ENCODE measurements at regions not wholly inside any gene's neighbourhood (a gene's known extent, or its start where the extent isn't known, plus 50 kb on each side); places are given as distances from the start of the nearest gene placed in this dataset.

DNA sequence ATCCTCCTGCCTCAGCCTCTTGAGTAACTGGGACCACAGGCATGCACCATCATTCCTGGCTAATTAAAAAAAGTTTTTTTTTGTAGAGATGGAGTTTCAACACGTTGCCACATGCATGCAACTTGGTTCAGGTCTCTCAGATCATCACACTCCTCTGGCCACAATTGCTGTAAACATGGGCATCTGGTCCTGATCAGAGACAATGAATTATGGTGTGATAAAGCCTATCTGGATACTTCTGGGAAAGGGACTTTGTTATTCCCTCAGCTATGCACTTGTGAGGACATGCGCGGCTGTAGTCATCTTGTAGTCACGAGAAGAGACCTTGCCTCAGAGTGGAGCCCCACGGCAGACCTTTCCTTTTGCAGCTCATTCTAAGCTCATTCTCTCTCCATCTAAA lies 210.9 kb upstream of the ZFP64 start:
- H3K4me1 ChIP-seq (ENCODE audit: insufficient read depth, low read length): no peaks in the 10 kb centered on the region
- H3K9me3 ChIP-seq (ENCODE audit: low read length): no peaks in the 10 kb centered on the region; the same call in 1 of the 2 replicates
- DNase-seq: no peak
- ChIA-PET POLR2A (ENCODE audit: unreplicated experiment) (no interaction called here), CTCF (no interaction called here)
- H3K27me3 ChIP-seq (ENCODE audit: low read length): no peaks in the 10 kb centered on the region
- H3K4me2 ChIP-seq (ENCODE audit: low read length): no peak overlapping the region
- no peak overlapping the region for H3K9ac ChIP-seq (ENCODE audit: low read length)
- no peak overlapping the region for H3K4me3 ChIP-seq (ENCODE audit: low read length)
- no peak overlapping the region for H2AFZ ChIP-seq (ENCODE audit: low read length)
- TF ChIP-seq, protein P1, sequence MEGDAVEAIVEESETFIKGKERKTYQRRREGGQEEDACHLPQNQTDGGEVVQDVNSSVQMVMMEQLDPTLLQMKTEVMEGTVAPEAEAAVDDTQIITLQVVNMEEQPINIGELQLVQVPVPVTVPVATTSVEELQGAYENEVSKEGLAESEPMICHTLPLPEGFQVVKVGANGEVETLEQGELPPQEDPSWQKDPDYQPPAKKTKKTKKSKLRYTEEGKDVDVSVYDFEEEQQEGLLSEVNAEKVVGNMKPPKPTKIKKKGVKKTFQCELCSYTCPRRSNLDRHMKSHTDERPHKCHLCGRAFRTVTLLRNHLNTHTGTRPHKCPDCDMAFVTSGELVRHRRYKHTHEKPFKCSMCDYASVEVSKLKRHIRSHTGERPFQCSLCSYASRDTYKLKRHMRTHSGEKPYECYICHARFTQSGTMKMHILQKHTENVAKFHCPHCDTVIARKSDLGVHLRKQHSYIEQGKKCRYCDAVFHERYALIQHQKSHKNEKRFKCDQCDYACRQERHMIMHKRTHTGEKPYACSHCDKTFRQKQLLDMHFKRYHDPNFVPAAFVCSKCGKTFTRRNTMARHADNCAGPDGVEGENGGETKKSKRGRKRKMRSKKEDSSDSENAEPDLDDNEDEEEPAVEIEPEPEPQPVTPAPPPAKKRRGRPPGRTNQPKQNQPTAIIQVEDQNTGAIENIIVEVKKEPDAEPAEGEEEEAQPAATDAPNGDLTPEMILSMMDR (conservative IDR thresholded peaks at IDR 0.05; ENCODE audit: low read depth, low read length): no peak
- no peak for TF ChIP-seq EZH2 (IDR thresholded peaks at IDR 0.05; ENCODE audit: low read length, unreplicated experiment)
- no peak for TF ChIP-seq EZH2phosphoT487 (IDR thresholded peaks at IDR 0.05; ENCODE audit: borderline replicate concordance, low read length)
- H3F3A ChIP-seq (ENCODE audit: low read length, unreplicated experiment): no peaks in the 10 kb centered on the region
- H4K20me1 ChIP-seq (ENCODE audit: low read length): 0 out of 2 replicates have a peak, but pooled peaks cover 3% of the 10 kb centered on the region
- no peaks in the 10 kb centered on the region for H3K36me3 ChIP-seq (ENCODE audit: low read depth, low read length)
- intact Hi-C loops (cut with micrococcal nuclease): no loop called here
- no peak for ATAC-seq
- no TSS peak for BruUV-seq (replicated peaks)
- H3K9me2 ChIP-seq (replicated peaks; ENCODE audit: low read length): no peaks in the 10 kb centered on the region
- H3K79me2 ChIP-seq (ENCODE audit: low read length): no peaks in the 10 kb centered on the region
- H3K27ac ChIP-seq (ENCODE audit: low read length): no peak overlapping the region

DNA sequence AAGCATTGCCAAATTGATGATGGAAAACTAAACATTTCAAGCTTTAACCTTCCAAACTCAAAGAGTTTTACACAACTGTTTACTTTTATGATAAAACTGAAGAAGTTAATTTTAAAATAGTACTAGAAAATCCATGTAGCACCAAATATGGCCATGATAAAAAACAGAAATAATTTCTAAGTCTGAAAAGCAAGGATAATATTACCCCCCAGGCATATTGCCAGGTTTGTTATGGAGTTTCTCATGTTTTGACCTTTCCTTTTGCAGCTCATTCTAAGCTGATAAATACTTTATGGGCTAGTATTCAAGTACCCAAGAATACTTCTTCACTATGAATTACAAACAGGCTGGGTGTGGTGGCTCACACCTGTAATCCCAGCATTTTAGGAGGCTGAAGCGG lies 209.9 kb upstream of the ZFP64 start:
- no peaks in the 10 kb centered on the region; the same call in 1 of the 2 replicates for H3K9me3 ChIP-seq (ENCODE audit: low read length)
- no peak overlapping the region for H2AFZ ChIP-seq (ENCODE audit: low read length)
- ATAC-seq (no peak), DNase-seq (no peak)
- H3K4me3 ChIP-seq (ENCODE audit: low read length): no peak overlapping the region
- ChIA-PET CTCF (no interaction called here), POLR2A (ENCODE audit: unreplicated experiment) (no interaction called here)
- no peak overlapping the region for H3K4me2 ChIP-seq (ENCODE audit: low read length)
- no peaks in the 10 kb centered on the region for H3K27me3 ChIP-seq (ENCODE audit: low read length)
- no peaks in the 10 kb centered on the region for H3K36me3 ChIP-seq (ENCODE audit: low read depth, low read length)
- no peak overlapping the region for H3K9ac ChIP-seq (ENCODE audit: low read length)
- H3K79me2 ChIP-seq (ENCODE audit: low read length): no peaks in the 10 kb centered on the region
- no TSS peak for BruUV-seq (replicated peaks)
- TF ChIP-seq, protein P1 (conservative IDR thresholded peaks at IDR 0.05; ENCODE audit: low read depth, low read length): no peak
- no peak for TF ChIP-seq EZH2phosphoT487 (IDR thresholded peaks at IDR 0.05; ENCODE audit: borderline replicate concordance, low read length)
- no peak for TF ChIP-seq EZH2 (IDR thresholded peaks at IDR 0.05; ENCODE audit: low read length, unreplicated experiment)
- H4K20me1 ChIP-seq (ENCODE audit: low read length): 0 out of 2 replicates have a peak, but pooled peaks cover 3% of the 10 kb centered on the region
- H3K27ac ChIP-seq (ENCODE audit: low read length): no peak overlapping the region
- H3F3A ChIP-seq (ENCODE audit: low read length, unreplicated experiment): no peaks in the 10 kb centered on the region
- no peaks in the 10 kb centered on the region for H3K4me1 ChIP-seq (ENCODE audit: insufficient read depth, low read length)
- H3K9me2 ChIP-seq (replicated peaks; ENCODE audit: low read length): no peaks in the 10 kb centered on the region
- intact Hi-C loops (cut with micrococcal nuclease): no loop called here

DNA sequence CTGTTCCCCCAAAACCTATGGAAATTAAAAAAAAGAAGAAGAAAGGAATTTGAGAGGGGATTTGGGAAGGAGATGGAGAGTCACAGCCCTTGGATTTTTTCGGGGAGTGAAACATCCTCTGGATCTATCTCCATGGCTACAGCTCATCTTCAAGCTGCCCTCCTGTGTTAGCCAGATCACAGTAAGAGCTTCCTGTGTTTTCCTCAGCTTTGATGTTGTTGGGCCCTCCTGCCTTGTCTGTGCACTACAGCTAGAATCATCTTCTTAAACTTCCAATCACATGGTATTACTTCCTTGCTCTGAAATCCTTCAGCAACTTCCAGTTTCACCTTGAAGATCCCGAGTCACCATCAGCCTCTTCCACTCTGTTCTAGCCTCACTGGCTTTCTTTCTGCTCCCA lies 207.8 kb upstream of the ZFP64 start:
- Histone ChIP-seq H3K27me3 (ENCODE audit: low read length) (peaks cover 11% of the 10 kb centered on the region; the same call in 1 of the 2 replicates), H3K9ac (ENCODE audit: low read length) (no peak overlapping the region), H2AFZ (ENCODE audit: low read length) (no peak overlapping the region), H3K9me3 (ENCODE audit: low read length) (no peaks in the 10 kb centered on the region; the same call in 1 of the 2 replicates), H4K20me1 (ENCODE audit: low read length) (0 out of 2 replicates have a peak, but pooled peaks cover 3% of the 10 kb centered on the region), H3K27ac (ENCODE audit: low read length) (no peak overlapping the region), H3K79me2 (ENCODE audit: low read length) (no peaks in the 10 kb centered on the region), H3F3A (ENCODE audit: low read length, unreplicated experiment) (no peaks in the 10 kb centered on the region), H3K36me3 (ENCODE audit: low read depth, low read length) (no peaks in the 10 kb centered on the region), H3K4me2 (ENCODE audit: low read length) (no peak overlapping the region), H3K9me2 (replicated peaks; ENCODE audit: low read length) (no peaks in the 10 kb centered on the region), H3K4me3 (ENCODE audit: low read length) (no peak overlapping the region), H3K4me1 (ENCODE audit: insufficient read depth, low read length) (no peaks in the 10 kb centered on the region)
- intact Hi-C loops (cut with micrococcal nuclease): no loop called here
- ChIA-PET CTCF (no interaction called here), POLR2A (ENCODE audit: unreplicated experiment) (no interaction called here)
- TF ChIP-seq, protein P1 (conservative IDR thresholded peaks at IDR 0.05; ENCODE audit: low read depth, low read length): no peak
- TF ChIP-seq EZH2phosphoT487 (IDR thresholded peaks at IDR 0.05; ENCODE audit: borderline replicate concordance, low read length) (no peak), EZH2 (IDR thresholded peaks at IDR 0.05; ENCODE audit: low read length, unreplicated experiment) (no peak)
- ATAC-seq: no peak
- no TSS peak for BruUV-seq (replicated peaks)
- DNase-seq: no peak
